ENCODE measurements at regions not wholly inside any gene's neighbourhood (a gene's known extent, or its start where the extent isn't known, plus 50 kb on each side); places are given as distances from the start of the nearest gene placed in this dataset.
A peak's percentile ranks its signal among the peaks of the same experiment; 100 is the strongest.
"Not testable (repeated sequence)": the region's sequence is repeated elsewhere in the genome, so short reads cannot be mapped to it uniquely, and the experiment has no call there.

GRCh38 chr4:159946983-159947615 lies 844.2 kb downstream of the RAPGEF2 start:
- peak; percentile 86 for DNase-seq

- DNase-seq, result no peak
Measured at GRCh38 chr4:159950707-159951106, 847.8 kb downstream of the RAPGEF2 start.

- DNase-seq, result no peak
Measured at GRCh38 chr4:159966746-159967145, 863.9 kb downstream of the RAPGEF2 start.

GRCh38 chr4:159976871-159977482 lies 874.1 kb downstream of the RAPGEF2 start:
- not testable (repeated sequence) for DNase-seq

- DNase-seq, result no peak
Measured at GRCh38 chr4:159977907-159978617, 875.2 kb downstream of the RAPGEF2 start.

- no peak for DNase-seq
Measured at GRCh38 chr4:159979351-159979750, 876.5 kb downstream of the RAPGEF2 start.

- DNase-seq, result no peak
Measured at GRCh38 chr4:159979953-159980352, 877.1 kb downstream of the RAPGEF2 start.

- peak; percentile 34 for DNase-seq
Measured at GRCh38 chr4:159980826-159981468, 878.1 kb downstream of the RAPGEF2 start.

- DNase-seq, result no peak
Measured at GRCh38 chr4:159981469-159981856, 878.6 kb downstream of the RAPGEF2 start.

- DNase-seq, result no peak
Measured at GRCh38 chr4:159983082-159983481, 880.2 kb downstream of the RAPGEF2 start.

GRCh38 chr4:160009656-160010493 lies 907.0 kb downstream of the RAPGEF2 start:
- no peak for DNase-seq

- no peak for DNase-seq
Measured at GRCh38 chr4:160019936-160020335, 917.1 kb downstream of the RAPGEF2 start.

GRCh38 chr4:160020804-160021203 lies 917.9 kb downstream of the RAPGEF2 start:
- no peak for DNase-seq

GRCh38 chr4:160021870-160022269 lies 919.0 kb downstream of the RAPGEF2 start:
- no peak for DNase-seq

- DNase-seq, result no peak
Measured at GRCh38 chr4:160026721-160027120, 923.8 kb downstream of the RAPGEF2 start.

GRCh38 chr4:160034501-160034900 lies 931.6 kb downstream of the RAPGEF2 start:
- no peak for DNase-seq

- DNase-seq, result peak; percentile 28
Measured at GRCh38 chr4:160038615-160039014, 935.7 kb downstream of the RAPGEF2 start.

GRCh38 chr4:160044693-160045092 lies 941.8 kb downstream of the RAPGEF2 start:
- DNase-seq, result no peak

GRCh38 chr4:160082432-160083207 lies 979.7 kb downstream of the RAPGEF2 start:
- no peak for DNase-seq

GRCh38 chr4:160091631-160092030 lies 988.8 kb downstream of the RAPGEF2 start:
- DNase-seq, result no peak

GRCh38 chr4:160100316-160100715 lies 997.4 kb downstream of the RAPGEF2 start:
- no peak for DNase-seq

- DNase-seq, result no peak
Measured at GRCh38 chr4:160110891-160111290, 1008.0 kb downstream of the RAPGEF2 start.

Measured in eye (tissue), 1 donor.